ENCODE measurements at regions not wholly inside any gene's neighbourhood (a gene's known extent, or its start where the extent isn't known, plus 50 kb on each side); places are given as distances from the start of the nearest gene placed in this dataset.

- TF ChIP-seq POU2F2 (IDR thresholded peaks at IDR 0.05; ENCODE audit: low read depth, low read length) (no peak), TAF1 (IDR thresholded peaks at IDR 0.05; ENCODE audit: low read depth, low read length) (no peak)
These were observed 170.6 kb upstream of the CCDC196 start for GRCh38 chr14:66315548-66315947.

Measured in GM12891 (cell line).